Stomach (tissue), 8 donors: ENCODE measurements at regions not wholly inside any gene's neighbourhood (a gene's known extent, or its start where the extent isn't known, plus 50 kb on each side); places are given as distances from the start of the nearest gene placed in this dataset.
"Not testable (repeated sequence)": the region's sequence is repeated elsewhere in the genome, so short reads cannot be mapped to it uniquely, and the experiment has no call there.

Experiments used
- DNase-seq, 2 donors: peaks; one replicate each; pipeline versions ENCODE4 v3.0.0 to v3.0.0-alpha.2; 2013 to 2019
- H3K27ac ChIP-seq, 5 donors: fragments of 200-600 bp in 4 of 5; sonication (generic) in 4 of 5; one replicate each; pipeline ENCODE4 v1.5.1; 2013 to 2019; ENCODE audit warnings: mild to moderate bottlenecking in 1 of 5, moderate library complexity in 1 of 5
- H3K27me3 ChIP-seq, 3 donors: fragments of 200-600 bp; sonication (generic); one replicate each; pipeline ENCODE4 v1.5.1; 2017 to 2019; ENCODE audit warnings: mixed run types in 1 of 3
- H3K36me3 ChIP-seq, 4 donors: fragments of 200-600 bp; sonication (generic); 1 replicate in 3 of 4; 2 replicates in 1 of 4; pipeline ENCODE4 v1.5.1; 2016 to 2019
- H3K4me1 ChIP-seq, 4 donors: fragments of 200-600 bp; sonication (generic); one replicate each; pipeline ENCODE4 v1.5.1; 2016 to 2019
- H3K4me3 ChIP-seq, 4 donors: fragments of 200-600 bp; sonication (generic) in 3 of 4; one replicate each; pipeline ENCODE4 v1.5.1; 2016 to 2019; ENCODE audit warnings: mild to moderate bottlenecking in 1 of 4
- H3K9me3 ChIP-seq, 4 donors: fragments of 200-600 bp; sonication (generic); one replicate each; pipeline ENCODE4 v1.5.1; 2016 to 2019
- CTCF ChIP-seq, 7 experiments: fragments of 450-650 bp in 4 of 7; fragments of 200-600 bp in 3 of 7; sonication (generic) in 3 of 7; IDR thresholded peaks; one replicate each; pipeline ENCODE4 v1.5.1; 2016 to 2019; ENCODE audit warnings: antibody characterized with exemption in 7 of 7, control low read depth in 2 of 7, mild to moderate bottlenecking in 1 of 7
- EP300 ChIP-seq: sonication (generic); formaldehyde crosslinking; IDR thresholded peaks from one replicate; pipeline ENCODE4 v1.6.1; 2017; ENCODE audit warnings: antibody characterized with exemption
- POLR2A ChIP-seq, 4 donors: fragments of 450-650 bp; IDR thresholded peaks; one replicate each; pipeline ENCODE4 v1.6.1; 2016; ENCODE audit warnings: antibody characterized with exemption in 4 of 4, control low read depth in 2 of 4, mild to moderate bottlenecking in 1 of 4, moderate library complexity in 1 of 4
- POLR2AphosphoS5 ChIP-seq, 3 donors: sonication (generic); formaldehyde crosslinking; IDR thresholded peaks; one replicate each; pipeline ENCODE4 v1.6.1; 2016; ENCODE audit warnings: antibody characterized with exemption in 3 of 3
- WGBS, 5 donors: extraction: QIAGEN DNeasy Blood & Tissue Kit in 3 of 5; methylation state at CpG; one replicate each; pipeline versions ENCODE4 v1.1.5 to v1.1.7; 2013 to 2018; 5-methylcytosine and 5-hydroxymethylcytosine counted together
- intact Hi-C: fragments of 100-400 bp; cut with DNase I; formaldehyde crosslinking; loops from one replicate; pipeline ENCODE4 v1.15.1; 2023; ENCODE audit warnings: low total_unique reads
- donor health status: healthy with polysubstance abuse.
- donor health status: Bipolar disorder and iron deficiency.
- donor health status: healthy.

GRCh38 chr1:187847531-187847930 is 1018.8 kb downstream of the PLA2G4A start:
- DNase-seq: no peak
- Histone ChIP-seq H3K4me1 (no peaks in the 10 kb centered on the region), H3K36me3 (no peaks in the 10 kb centered on the region), H3K27ac (no peak overlapping the region), H3K27me3 (no peaks in the 10 kb centered on the region), H3K4me3 (no peak overlapping the region), H3K9me3 (peaks cover 0 to 11% (median 6%) of the 10 kb centered on the region in 4 donors)
- intact Hi-C loops: no loop called here
- TF ChIP-seq POLR2AphosphoS5 (IDR thresholded peaks at IDR 0.05) (no peak), EP300 (no peak), POLR2A (IDR thresholded peaks at IDR 0.05) (no peak), CTCF (IDR thresholded peaks at IDR 0.05) (no peak)

- DNase-seq: peak in 1 of 2 donors; percentile 3
- H3K27me3 ChIP-seq: no peaks in the 10 kb centered on the region
- H3K4me3 ChIP-seq: no peak overlapping the region
- intact Hi-C loops: no loop called here
- H3K4me1 ChIP-seq: no peaks in the 10 kb centered on the region
- H3K9me3 ChIP-seq: peaks cover 0 to 9% (median 4%) of the 10 kb centered on the region in 4 donors
- H3K36me3 ChIP-seq: no peaks in the 10 kb centered on the region
- 62 to 79% (median 77%) methylated on average over 3 of the region's 3 CpGs for WGBS, 5 donors
- TF ChIP-seq CTCF (IDR thresholded peaks at IDR 0.05) (no peak), EP300 (no peak), POLR2AphosphoS5 (IDR thresholded peaks at IDR 0.05) (no peak), POLR2A (IDR thresholded peaks at IDR 0.05) (no peak)
- no peak overlapping the region for H3K27ac ChIP-seq
These were observed 1019.6 kb downstream of the PLA2G4A start for GRCh38 chr1:187848321-187848720.

- H3K4me1 ChIP-seq, H3K9me3 ChIP-seq, intact Hi-C loops, H3K27ac ChIP-seq, H3K4me3 ChIP-seq, DNase-seq, H3K27me3 ChIP-seq, H3K36me3 ChIP-seq: not testable (repeated sequence)
- WGBS, 5 donors: 89 to 98% (median 92%) methylated on average over 15 to 26 of the region's 26 CpGs
These were observed 1021.4 kb downstream of the PLA2G4A start for GRCh38 chr1:187850146-187850545.

- 84 to 94% (median 90%) methylated on average over 2 of the region's 2 CpGs for WGBS, 5 donors
- TF ChIP-seq POLR2AphosphoS5 (IDR thresholded peaks at IDR 0.05): no peak
- no peak for TF ChIP-seq EP300
- TF ChIP-seq CTCF (IDR thresholded peaks at IDR 0.05): no peak
- TF ChIP-seq POLR2A (IDR thresholded peaks at IDR 0.05): no peak
- Histone ChIP-seq H3K36me3 (no peaks in the 10 kb centered on the region), H3K4me1 (no peaks in the 10 kb centered on the region), H3K9me3 (peaks cover 0 to 6% (median 4%) of the 10 kb centered on the region in 4 donors), H3K27me3 (no peaks in the 10 kb centered on the region), H3K27ac (no peak overlapping the region), H3K4me3 (no peak overlapping the region)
- no peak for DNase-seq
- intact Hi-C loops: no loop called here
These were observed 1024.8 kb downstream of the PLA2G4A start for GRCh38 chr1:187853505-187853904.

- Histone ChIP-seq H3K4me3 (no peak overlapping the region), H3K4me1 (no peaks in the 10 kb centered on the region), H3K9me3 (peaks cover 0 to 6% (median 4%) of the 10 kb centered on the region in 4 donors), H3K27ac (no peak overlapping the region), H3K36me3 (no peaks in the 10 kb centered on the region), H3K27me3 (no peaks in the 10 kb centered on the region)
- intact Hi-C loops: no loop called here
- TF ChIP-seq CTCF (IDR thresholded peaks at IDR 0.05) (no peak), POLR2AphosphoS5 (IDR thresholded peaks at IDR 0.05) (no peak), EP300 (no peak), POLR2A (IDR thresholded peaks at IDR 0.05) (no peak)
- no peak for DNase-seq
- 82 to 90% (median 83%) methylated on average over 2 of the region's 2 CpGs for WGBS, 5 donors
These were observed 1025.7 kb downstream of the PLA2G4A start for GRCh38 chr1:187854457-187854856.
